Astrocyte (in vitro differentiated cells and primary cell): ENCODE measurements at regions not wholly inside any gene's neighbourhood (a gene's known extent, or its start where the extent isn't known, plus 50 kb on each side); places are given as distances from the start of the nearest gene placed in this dataset.

ENCODE experiments used
- CTCF ChIP-seq: IDR thresholded peaks from 2 replicates; pipeline ENCODE4 v1.5.1; 2011; ENCODE audit warnings: low read depth, mild to moderate bottlenecking, inconsistent platforms, low read length, moderate library complexity; ENCODE audit not compliant: insufficient read depth
- EZH2 ChIP-seq: IDR thresholded peaks from 2 replicates; pipeline ENCODE4 v1.6.1; 2012; ENCODE audit warnings: mild to moderate bottlenecking, low read length, inconsistent platforms; ENCODE audit not compliant: insufficient read depth

GRCh38 chr2:4354164-4354563 lies 650.8 kb downstream of the DCDC2C start:
- TF ChIP-seq EZH2 (no peak), CTCF (no peak)
